ENCODE measurements at regions not wholly inside any gene's neighbourhood (a gene's known extent, or its start where the extent isn't known, plus 50 kb on each side); places are given as distances from the start of the nearest gene placed in this dataset.

- no peak for TF ChIP-seq CTCF (IDR thresholded peaks at IDR 0.05; ENCODE audit: borderline replicate concordance, extremely low read depth, low read length, poor library complexity, severe bottlenecking)
- TF ChIP-seq EZH2 (IDR thresholded peaks at IDR 0.05; ENCODE audit: borderline replicate concordance, low read depth, low read length, severe bottlenecking), result no peak
Observed at GRCh38 chr5:27476356-27476988, 438.1 kb upstream of the CDH9 start.

Measured in DND-41 (cell line).